GM19372 (cell line): ENCODE measurements at regions not wholly inside any gene's neighbourhood (a gene's known extent, or its start where the extent isn't known, plus 50 kb on each side); places are given as distances from the start of the nearest gene placed in this dataset.
"Not testable (repeated sequence)": the region's sequence is repeated elsewhere in the genome, so short reads cannot be mapped to it uniquely, and the experiment has no call there.

Experiments used
- ATAC-seq: cut with Tn5 transposase; IDR thresholded peaks from one replicate; pipeline ENCODE4 v1.9.1; 2021; ENCODE audit warnings: mild to moderate bottlenecking, low read depth, moderate library complexity; ENCODE audit not compliant: unreplicated experiment

DNA sequence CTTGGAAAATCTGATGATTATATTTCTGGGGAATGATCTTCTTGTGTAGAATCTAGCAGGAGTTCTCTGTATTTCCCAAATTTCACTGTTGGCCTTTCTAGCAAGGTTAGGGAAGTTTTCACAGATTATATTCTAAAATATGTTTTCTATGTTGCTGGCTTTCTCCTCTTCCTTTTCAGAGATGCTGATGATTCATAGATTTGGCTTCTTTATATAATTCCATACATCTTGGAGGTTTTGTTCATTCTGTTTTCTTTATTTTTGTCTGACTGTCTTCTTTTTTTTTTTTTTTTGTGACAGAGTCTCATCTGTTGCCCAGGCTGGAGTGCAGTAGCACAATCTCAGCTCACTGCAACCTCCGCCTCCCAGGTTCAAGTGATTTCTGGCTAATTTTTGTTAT lies 957.9 kb upstream of the SLIT2 start:
- no peak for ATAC-seq

DNA sequence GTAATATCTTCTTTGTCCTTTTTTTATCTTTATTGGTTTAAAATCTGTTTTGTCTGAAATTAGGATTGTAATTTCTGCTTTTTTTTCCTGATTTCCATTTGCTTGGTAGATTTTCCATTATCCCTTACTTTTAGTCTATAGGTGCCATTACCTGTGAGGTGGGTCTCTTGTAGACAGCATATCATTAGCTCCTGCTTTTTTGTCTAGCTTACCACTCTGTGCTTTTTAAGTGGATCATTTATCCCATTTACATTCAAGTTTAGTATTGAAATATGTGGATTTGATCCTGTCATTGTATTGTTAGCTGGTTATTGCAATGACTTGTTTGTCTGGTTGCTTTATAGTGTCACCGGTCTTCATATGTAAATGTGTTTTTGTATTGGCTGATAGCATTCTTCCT lies 958.6 kb upstream of the SLIT2 start:
- ATAC-seq = no peak

GRCh38 chr4:19286924-19287323 lies 964.8 kb upstream of the SLIT2 start:
- ATAC-seq = no peak

GRCh38 chr4:19285146-19285545 lies 966.6 kb upstream of the SLIT2 start:
- ATAC-seq = no peak

DNA sequence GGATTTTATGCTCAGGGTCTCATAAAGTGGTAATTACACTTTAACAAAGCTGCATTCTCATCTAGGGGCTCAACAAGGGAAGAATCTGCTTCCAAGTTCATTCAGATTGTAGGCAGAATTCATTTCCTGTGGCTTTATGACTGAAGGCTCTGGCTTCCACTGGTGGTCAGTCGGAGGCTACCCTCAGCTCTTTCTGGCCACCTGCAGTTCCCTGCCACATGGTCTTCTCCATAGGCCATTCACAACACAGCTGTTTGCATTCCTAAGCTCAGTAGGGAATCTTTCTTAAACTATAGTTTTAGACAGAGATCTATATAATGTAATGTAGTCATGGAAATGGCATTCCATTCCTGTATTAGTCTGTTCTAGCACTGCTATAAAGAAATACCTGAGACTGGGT lies 973.0 kb upstream of the SLIT2 start:
- ATAC-seq = no peak

DNA sequence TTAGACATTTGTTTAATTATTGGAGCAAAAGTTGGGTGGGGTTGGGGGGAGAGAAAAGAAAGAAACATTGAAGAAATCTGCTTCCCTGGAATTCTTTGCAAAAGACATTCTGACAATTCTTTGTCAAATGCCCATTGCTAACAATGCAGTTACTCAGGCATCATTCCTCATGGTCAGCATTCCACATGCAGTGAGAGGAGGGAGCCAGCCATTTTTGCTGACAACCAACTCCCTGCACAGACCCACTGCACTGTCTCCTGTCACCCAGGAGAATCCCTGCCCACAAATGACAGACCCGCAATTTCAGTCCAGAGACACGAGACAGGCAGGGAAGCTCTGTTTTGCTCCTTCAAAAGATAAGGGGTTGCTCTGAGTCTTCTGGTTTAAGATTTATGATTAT lies 985.1 kb upstream of the SLIT2 start:
- no peak for ATAC-seq

DNA sequence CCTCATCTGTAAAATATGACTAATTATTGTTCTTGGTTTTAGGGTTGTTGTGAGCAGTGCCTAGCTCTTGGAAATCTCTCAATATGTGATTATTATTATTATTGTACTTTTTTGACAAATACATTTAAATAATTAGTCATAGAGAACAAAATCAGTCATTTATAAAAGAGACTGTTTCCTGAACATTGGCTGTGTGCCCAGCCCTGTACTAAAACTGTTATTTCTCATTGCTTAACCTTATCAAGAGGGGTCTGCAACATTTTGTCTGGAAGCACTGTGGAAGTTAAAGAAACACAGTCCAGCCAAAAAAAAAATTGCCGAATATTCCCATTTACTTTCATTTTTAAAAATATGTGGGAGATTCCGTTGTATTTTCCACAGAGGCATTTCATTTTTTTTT lies 989.2 kb upstream of the SLIT2 start:
- ATAC-seq = no peak

DNA sequence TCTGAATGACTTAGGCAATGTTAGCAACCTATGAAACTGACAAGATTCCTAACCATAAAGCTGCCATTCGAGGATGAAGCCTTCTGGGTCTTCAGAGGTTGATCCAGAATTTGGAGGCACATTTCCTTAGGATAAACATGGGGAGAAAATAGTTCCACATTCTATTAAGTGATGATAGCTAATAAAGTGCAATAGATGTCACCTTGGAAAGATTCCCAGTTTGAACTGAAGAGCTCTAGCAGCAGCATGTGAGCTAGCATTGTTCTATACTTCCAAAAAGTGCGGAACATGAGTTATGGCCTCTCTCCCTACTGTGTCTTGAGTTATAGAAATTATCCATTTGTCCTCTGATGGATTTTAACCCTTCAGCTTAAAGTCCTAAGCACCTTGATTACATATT lies 991.4 kb upstream of the SLIT2 start:
- no peak for ATAC-seq

DNA sequence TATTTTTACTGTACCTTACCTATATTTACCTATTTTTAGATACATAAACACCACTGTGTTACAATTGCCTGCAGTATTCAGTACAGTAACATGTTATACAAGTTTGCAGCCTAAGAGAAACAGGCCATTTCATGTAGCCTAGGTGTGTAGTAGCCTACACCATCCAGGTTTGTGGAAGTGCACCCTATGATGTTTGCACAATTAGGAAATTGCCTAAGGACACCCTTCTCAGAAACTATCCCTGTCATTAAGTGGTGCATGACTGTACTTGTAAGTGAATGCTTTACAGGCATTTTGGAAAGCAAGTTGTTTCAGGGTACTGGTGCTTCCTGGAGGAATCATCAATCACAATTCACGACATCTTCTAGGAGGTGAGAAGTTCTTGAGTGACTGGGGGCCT lies 991.8 kb upstream of the SLIT2 start:
- no peak for ATAC-seq

DNA sequence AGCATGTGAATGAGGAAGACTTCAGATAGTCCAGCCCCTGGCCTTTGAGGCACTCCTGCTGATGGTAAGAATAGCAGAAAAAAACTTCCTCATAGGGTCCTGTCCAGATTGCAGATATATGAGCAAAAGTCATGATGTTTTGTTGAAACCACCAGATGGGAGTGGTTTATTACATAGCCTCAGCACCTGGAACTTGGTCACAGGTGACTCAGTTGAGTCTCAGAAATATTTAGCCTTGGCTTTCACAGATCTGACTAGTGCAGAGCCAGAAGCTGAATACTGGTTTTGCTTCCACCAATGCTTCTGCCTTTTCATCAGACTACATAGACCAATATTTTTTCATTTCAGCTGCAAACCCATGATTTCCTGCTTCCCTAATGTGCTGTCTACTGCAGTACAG lies 994.9 kb upstream of the SLIT2 start:
- ATAC-seq = no peak

GRCh38 chr4:19254486-19254885 lies 997.2 kb upstream of the SLIT2 start:
- no peak for ATAC-seq

DNA sequence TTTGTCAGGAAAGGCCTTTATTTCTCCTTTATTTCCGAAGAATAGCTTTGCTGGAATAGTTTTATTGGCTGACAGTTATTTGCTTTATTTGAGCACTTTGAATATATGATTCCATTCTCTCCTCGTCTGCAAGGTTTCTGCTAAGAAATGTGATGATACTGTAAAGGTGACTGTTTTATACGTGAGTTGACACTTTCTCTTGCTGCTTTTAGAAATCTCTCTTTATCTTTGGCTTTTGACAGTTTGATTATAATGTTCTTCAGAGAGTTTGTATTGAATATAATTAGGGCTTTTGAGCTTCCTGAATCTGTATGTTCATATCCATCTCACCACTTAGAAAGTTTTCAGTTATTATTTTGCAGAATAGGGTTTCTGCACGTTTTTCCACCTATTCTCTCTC lies 1003.7 kb upstream of the SLIT2 start:
- ATAC-seq = no peak

GRCh38 chr4:19241895-19242294 lies 1009.8 kb upstream of the SLIT2 start:
- no peak for ATAC-seq

DNA sequence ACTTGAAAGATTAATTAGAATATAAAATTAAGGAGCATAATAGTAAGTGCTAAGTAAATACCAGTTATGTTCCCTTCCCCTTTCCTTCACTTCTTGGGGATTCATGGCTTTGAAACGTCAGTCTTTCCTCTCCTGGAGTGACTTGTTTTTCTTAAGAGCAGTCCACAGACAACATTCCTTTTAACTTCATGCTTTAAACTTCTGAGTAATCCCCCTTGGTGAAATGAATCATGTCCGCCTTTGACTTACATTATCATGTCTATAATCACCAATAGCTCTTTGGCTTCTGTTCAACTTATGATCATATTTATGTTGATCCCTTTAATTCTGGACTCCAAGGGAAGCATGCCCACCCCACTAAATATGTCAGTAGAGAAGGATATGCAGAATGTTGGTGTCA lies 1012.1 kb upstream of the SLIT2 start:
- no peak for ATAC-seq

- no peak for ATAC-seq
Measured at GRCh38 chr4:19236473-19236872, 1015.2 kb upstream of the SLIT2 start.

GRCh38 chr4:19230906-19231545 lies 1020.7 kb upstream of the SLIT2 start:
- no peak for ATAC-seq

DNA sequence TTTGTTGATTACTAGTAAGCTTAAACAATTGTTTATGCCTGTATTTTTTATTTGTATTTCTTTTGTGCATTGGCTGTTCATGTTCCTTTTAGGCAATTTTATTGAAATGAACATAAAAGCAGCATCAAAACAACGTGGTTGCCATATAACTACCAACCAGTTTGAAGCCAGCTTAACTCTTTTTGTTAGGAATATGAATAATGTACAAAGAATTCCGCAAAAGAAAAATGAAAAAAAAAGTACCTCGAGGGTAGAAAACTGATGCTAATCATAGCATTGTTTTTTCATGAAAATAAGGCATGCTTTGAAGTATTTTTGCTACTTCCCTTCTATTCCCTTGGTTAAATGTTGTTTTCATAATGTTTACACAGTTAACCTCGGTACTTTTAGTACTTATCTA lies 1024.0 kb upstream of the SLIT2 start:
- ATAC-seq = no peak

GRCh38 chr4:19224820-19225219 lies 1026.9 kb upstream of the SLIT2 start:
- ATAC-seq = no peak

DNA sequence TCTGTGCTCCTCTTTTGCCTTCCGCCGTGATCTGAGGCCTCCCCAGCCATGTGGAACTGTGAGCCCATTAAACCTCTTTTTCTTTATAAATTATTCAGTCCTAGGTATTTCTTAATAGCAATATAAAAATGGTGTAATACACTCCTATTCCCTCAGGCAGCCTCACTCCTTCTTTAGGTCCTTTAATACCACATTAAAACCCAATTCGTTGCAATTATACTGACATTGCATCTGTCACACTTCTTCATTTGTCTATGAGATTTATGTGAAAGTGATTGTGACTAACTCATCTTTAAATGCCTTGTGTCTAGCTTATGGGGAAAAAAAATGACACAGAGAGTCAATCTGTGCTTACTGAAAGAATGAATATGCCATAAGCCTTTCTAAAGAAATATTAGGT lies 1035.2 kb upstream of the SLIT2 start:
- ATAC-seq = no peak

GRCh38 chr4:19214591-19215186 lies 1037.0 kb upstream of the SLIT2 start:
- ATAC-seq = no peak

- no peak for ATAC-seq
Measured at GRCh38 chr4:19213388-19213787, 1038.3 kb upstream of the SLIT2 start.

- ATAC-seq = no peak
Measured at GRCh38 chr4:19205853-19206252, 1045.9 kb upstream of the SLIT2 start.

DNA sequence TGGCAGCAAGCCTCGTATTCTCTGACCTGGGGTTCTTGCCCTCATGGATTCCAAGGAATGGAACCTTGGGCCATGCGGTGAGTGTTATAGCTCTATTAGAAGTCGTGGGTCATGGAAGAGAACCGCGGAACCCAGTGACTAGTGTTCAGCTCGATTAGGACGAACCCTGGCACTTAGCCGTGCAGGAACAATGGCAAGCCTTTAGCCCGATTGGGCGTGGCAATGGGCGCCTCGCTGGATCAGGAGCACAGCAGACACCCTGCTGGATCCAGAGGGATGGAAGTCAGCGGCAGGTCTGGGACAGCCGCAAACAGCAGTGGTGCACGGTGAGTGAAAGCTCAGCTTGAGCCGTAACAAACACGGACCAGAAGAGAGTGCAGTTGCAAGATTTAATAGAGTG lies 1053.9 kb upstream of the SLIT2 start:
- not testable (repeated sequence) for ATAC-seq
